ENCODE measurements at regions not wholly inside any gene's neighbourhood (a gene's known extent, or its start where the extent isn't known, plus 50 kb on each side); places are given as distances from the start of the nearest gene placed in this dataset.
"Not testable (repeated sequence)": the region's sequence is repeated elsewhere in the genome, so short reads cannot be mapped to it uniquely, and the experiment has no call there.

DNA sequence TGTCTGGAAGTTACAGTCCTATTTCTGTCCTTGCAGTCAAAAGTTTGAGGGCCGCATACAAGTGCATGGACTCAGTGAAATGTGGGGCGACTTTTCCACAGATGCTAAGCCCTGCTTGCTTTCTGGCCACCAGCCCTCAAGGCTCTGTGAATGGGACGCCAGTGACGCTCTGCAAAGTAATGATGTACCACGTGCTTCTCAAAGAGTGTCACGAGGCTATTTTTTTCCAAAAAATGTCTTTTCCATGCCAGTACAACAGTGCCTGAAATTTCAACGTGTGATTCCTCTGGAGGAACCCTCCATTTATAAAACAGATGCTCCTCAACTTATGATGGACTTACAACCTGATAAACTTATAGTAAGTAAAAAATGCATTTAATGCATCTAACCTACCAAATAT, 281.8 kb upstream of the CRBN start:
- no peak overlapping the region for H3K27ac ChIP-seq
- no peak for TF ChIP-seq CTCF (conservative IDR thresholded peaks at IDR 0.05)

DNA sequence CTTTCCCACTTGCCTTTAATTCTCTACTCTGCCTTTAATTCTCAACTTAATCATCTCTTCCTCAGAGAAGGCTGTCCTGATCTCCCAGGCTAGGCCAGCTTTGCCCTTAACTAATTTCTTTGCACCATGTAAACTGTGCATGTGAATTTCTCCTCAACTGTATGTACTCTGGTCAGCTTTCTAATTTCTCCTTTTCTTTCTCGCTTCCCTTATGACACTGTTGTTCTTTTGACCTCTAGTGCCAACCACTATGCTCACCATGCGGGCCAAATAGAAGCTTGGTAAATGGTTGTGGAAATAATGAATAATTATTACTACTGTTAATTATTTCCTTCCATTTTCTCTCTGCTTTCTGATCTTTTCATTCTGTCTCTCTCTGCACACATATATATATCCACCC, 269.0 kb upstream of the CRBN start:
- no peak for TF ChIP-seq CTCF (conservative IDR thresholded peaks at IDR 0.05)
- no peak overlapping the region for H3K27ac ChIP-seq

DNA sequence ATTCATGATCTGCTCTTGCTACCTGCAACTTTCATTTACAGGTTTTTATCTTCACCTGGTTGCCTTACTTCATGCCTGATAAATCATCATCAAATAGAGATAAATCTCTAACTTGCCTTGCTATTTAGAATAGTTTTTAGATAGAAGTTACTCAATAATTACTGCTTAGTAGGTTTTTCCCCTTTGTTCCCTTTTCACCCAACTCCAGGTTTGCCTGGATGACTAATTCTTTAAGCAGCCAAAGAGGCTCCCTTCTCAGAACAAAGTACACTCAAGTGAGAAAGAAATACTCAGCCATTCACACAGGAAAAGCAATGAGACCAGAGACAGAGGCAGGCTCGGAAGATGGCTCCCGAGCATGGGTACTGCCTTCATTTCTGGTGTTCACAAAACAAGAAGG, 268.1 kb upstream of the CRBN start:
- TF ChIP-seq CTCF (conservative IDR thresholded peaks at IDR 0.05) = no peak
- H3K27ac ChIP-seq = no peak overlapping the region

DNA sequence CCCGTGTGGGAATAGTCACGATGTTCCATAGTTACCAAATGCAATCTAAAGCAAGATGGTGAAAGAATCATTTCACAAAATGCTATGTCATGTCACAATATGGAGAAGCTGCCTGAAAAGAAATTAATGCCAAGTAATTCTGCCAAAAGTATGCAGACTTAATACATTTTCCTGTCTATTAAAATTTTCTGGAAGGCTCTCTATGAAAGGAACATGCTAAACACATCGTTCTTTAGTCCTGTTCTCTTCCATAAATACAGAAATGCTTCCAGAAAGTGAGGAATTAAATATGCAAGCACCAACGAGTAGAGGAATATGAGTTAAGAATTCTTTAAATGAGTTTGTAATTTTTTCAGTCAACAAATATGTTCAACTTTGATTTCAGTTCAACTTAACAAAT, 266.8 kb upstream of the CRBN start:
- no peak overlapping the region for H3K27ac ChIP-seq
- no peak for TF ChIP-seq CTCF (conservative IDR thresholded peaks at IDR 0.05)

- no peak for TF ChIP-seq CTCF (conservative IDR thresholded peaks at IDR 0.05)
Measured at GRCh38 chr3:3443482-3443881, 264.0 kb upstream of the CRBN start.

GRCh38 chr3:3433711-3434110, 254.2 kb upstream of the CRBN start:
- no peak for TF ChIP-seq CTCF (conservative IDR thresholded peaks at IDR 0.05)
- no peak overlapping the region for H3K27ac ChIP-seq

More at GRCh38 chr3:3443482-3443881, 264.0 kb upstream of the CRBN start:
- no peak overlapping the region for H3K27ac ChIP-seq

DNA sequence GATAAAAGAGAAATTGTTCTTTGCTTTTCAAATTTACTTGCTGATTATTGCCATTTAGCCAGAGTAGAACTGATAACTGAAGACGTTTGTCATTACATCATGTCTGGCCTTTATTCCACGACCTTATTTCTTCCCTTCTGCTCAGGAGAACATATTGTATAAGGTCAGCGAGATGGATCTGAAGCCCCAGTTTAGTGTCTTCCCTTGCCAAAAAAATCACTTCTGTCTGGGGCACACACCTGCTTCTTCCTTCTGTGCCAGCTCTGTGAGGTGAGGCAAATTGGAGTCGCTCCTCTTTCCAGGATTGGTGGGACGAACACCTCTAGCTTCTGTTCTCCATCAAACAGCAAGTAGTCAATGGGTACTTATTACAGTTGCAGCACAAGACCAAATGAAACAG, 250.3 kb upstream of the CRBN start:
- H3K27ac ChIP-seq = no peak overlapping the region
- no peak for TF ChIP-seq CTCF (conservative IDR thresholded peaks at IDR 0.05)

- H3K27ac ChIP-seq = not testable (repeated sequence)
Measured at GRCh38 chr3:3407707-3408106, 228.2 kb upstream of the CRBN start.

Measured in VCaP (cell line).